ENCODE measurements at regions not wholly inside any gene's neighbourhood (a gene's known extent, or its start where the extent isn't known, plus 50 kb on each side); places are given as distances from the start of the nearest gene placed in this dataset.

GRCh38 chr10:114770009-114770408 lies 51.6 kb upstream of the FHIP2A start:
- no peak for DNase-seq (ENCODE audit: low read depth)

DNA sequence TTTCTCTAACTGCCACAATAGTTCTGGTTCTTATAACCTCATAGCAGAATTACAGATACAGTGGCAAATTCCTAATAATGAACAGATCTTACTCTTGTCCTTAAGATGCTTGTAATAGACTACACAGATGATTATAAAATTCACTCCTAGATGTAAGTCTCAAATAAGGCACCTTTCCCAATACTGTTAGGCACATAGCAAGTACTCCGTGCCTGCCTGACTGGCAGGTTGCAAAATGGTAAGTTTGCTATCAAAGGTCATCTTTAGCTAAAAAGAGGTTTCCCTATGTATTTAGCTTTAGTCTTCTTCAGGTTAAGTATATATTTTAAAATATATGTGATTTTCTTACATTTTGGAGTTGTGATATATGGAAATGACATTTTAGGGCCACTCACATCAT lies 50.4 kb upstream of the FHIP2A start:
- DNase-seq (ENCODE audit: low read depth) = no peak

GRCh38 chr10:114771749-114772148 lies 49.8 kb upstream of the FHIP2A start:
- no peak for DNase-seq (ENCODE audit: low read depth)
